SK-N-SH treated with all-trans-retinoic acid at 6 μM for 48 hours (cell line): ENCODE measurements at regions not wholly inside any gene's neighbourhood (a gene's known extent, or its start where the extent isn't known, plus 50 kb on each side); places are given as distances from the start of the nearest gene placed in this dataset.

ENCODE experiments used
- ATAC-seq: fragments of 200-7000 bp; cut with Tn5 transposase; 3 replicates; pipeline ENCODE4 v1.9.1; 2020; ENCODE audit warnings: mild to moderate bottlenecking, moderate library complexity
- ARNTL ChIP-seq: fragments of 450-650 bp; formaldehyde crosslinking; IDR thresholded peaks from 2 replicates; pipeline ENCODE4 v1.5.0; 2020; ENCODE audit warnings: low read depth, mild to moderate bottlenecking, moderate library complexity, borderline replicate concordance
- BACH2 ChIP-seq: fragments of 250-450 bp; sonication (Bioruptor Pico); IDR thresholded peaks from 2 replicates; pipeline ENCODE4 v1.9.0; 2021; ENCODE audit warnings: mild to moderate bottlenecking, borderline replicate concordance
- CREB5 ChIP-seq: fragments of 250-450 bp; sonication (Bioruptor Pico); IDR thresholded peaks from 2 replicates; pipeline ENCODE4 v1.5.1; 2020; ENCODE audit warnings: low read depth, mild to moderate bottlenecking, moderate library complexity
- CSDC2 ChIP-seq: fragments of 250-450 bp; sonication (Bioruptor Pico); IDR thresholded peaks from 2 replicates; pipeline ENCODE4 v1.5.0; 2020; ENCODE audit warnings: mild to moderate bottlenecking, moderate library complexity
- CSRNP3 ChIP-seq: fragments of 250-450 bp; sonication (Bioruptor Pico); IDR thresholded peaks from 2 replicates; pipeline ENCODE4 v1.5.1; 2021; ENCODE audit warnings: mild to moderate bottlenecking, moderate library complexity
- GLIS3 ChIP-seq: fragments of 250-450 bp; sonication (Bioruptor Pico); IDR thresholded peaks from 2 replicates; pipeline ENCODE4 v1.5.0; 2020; ENCODE audit warnings: mild to moderate bottlenecking, moderate library complexity
- ISL1 ChIP-seq: fragments of 250-450 bp; sonication (Bioruptor Pico); IDR thresholded peaks from 2 replicates; pipeline ENCODE4 v2.1.2; 2022; ENCODE audit warnings: mild to moderate bottlenecking, moderate library complexity
- OSR1 ChIP-seq: fragments of 250-450 bp; sonication (Bioruptor Pico); IDR thresholded peaks from 2 replicates; pipeline ENCODE4 v1.8.0; 2022; ENCODE audit warnings: moderate library complexity, mild to moderate bottlenecking, inconsistent platforms
- PATZ1 ChIP-seq: fragments of 250-450 bp; sonication (Bioruptor Pico); IDR thresholded peaks from 2 replicates; pipeline ENCODE4 v1.8.0; 2020; ENCODE audit warnings: mild to moderate bottlenecking, moderate library complexity, borderline replicate concordance
- POU6F1 ChIP-seq: fragments of 250-450 bp; sonication (Bioruptor Pico); IDR thresholded peaks from 2 replicates; pipeline ENCODE4 v1.8.0; 2021; ENCODE audit warnings: low read depth, mild to moderate bottlenecking, moderate library complexity, borderline replicate concordance
- PPARA ChIP-seq: fragments of 250-450 bp; sonication (Bioruptor Pico); IDR thresholded peaks from 2 replicates; pipeline ENCODE4 v1.5.0; 2020; ENCODE audit warnings: mild to moderate bottlenecking, borderline replicate concordance
- RARB ChIP-seq: fragments of 250-450 bp; sonication (Bioruptor Pico); IDR thresholded peaks from 2 replicates; pipeline ENCODE4 v1.8.0; 2021; ENCODE audit warnings: mild to moderate bottlenecking, moderate library complexity
- TCF4 ChIP-seq: fragments of 250-450 bp; sonication (Bioruptor Pico); IDR thresholded peaks from 2 replicates; pipeline ENCODE4 v1.8.0; 2021; ENCODE audit warnings: mild to moderate bottlenecking, moderate library complexity, borderline replicate concordance
- TOX ChIP-seq: fragments of 250-450 bp; sonication (Bioruptor Pico); IDR thresholded peaks from 2 replicates; pipeline ENCODE4 v1.8.0; 2021; ENCODE audit warnings: mild to moderate bottlenecking, moderate library complexity, borderline replicate concordance
- TSHZ2 ChIP-seq: fragments of 250-450 bp; sonication (Bioruptor Pico); IDR thresholded peaks from 2 replicates; pipeline ENCODE4 v1.5.0; 2020; ENCODE audit warnings: mild to moderate bottlenecking, moderate library complexity
- ZC3H10 ChIP-seq: fragments of 250-450 bp; sonication (Bioruptor Pico); IDR thresholded peaks from 2 replicates; pipeline ENCODE4 v1.5.1; 2021; ENCODE audit warnings: mild to moderate bottlenecking, moderate library complexity
- ZFP3 ChIP-seq: fragments of 250-450 bp; sonication (Bioruptor Pico); IDR thresholded peaks from 2 replicates; pipeline ENCODE4 v1.5.0; 2020; ENCODE audit warnings: mild to moderate bottlenecking, moderate library complexity
- ZFP30 ChIP-seq: fragments of 450-650 bp; formaldehyde crosslinking; IDR thresholded peaks from 2 replicates; pipeline ENCODE4 v1.5.0; 2022; ENCODE audit warnings: mild to moderate bottlenecking, moderate library complexity
- ZNF565 ChIP-seq: fragments of 450-650 bp; formaldehyde crosslinking; conservative IDR thresholded peaks from 2 replicates; pipeline ENCODE4 v1.5.0; 2020; ENCODE audit warnings: low read depth, mild to moderate bottlenecking, moderate library complexity
- ZNF8 ChIP-seq: fragments of 450-650 bp; formaldehyde crosslinking; IDR thresholded peaks from 2 replicates; pipeline ENCODE4 v1.5.0; 2020; ENCODE audit warnings: mild to moderate bottlenecking, moderate library complexity

GRCh38 chr10:78932054-78932386, 136.7 kb upstream of the ZMIZ1 start:
- ATAC-seq = no peak; the same call in 2 of the 3 replicates
- no peak for TF ChIP-seq CSRNP3 (CRISPR knock-in tag)
- no peak for TF ChIP-seq POU6F1 (CRISPR knock-in tag)
- no peak for TF ChIP-seq ZC3H10
- TF ChIP-seq OSR1 = no peak
- TF ChIP-seq PATZ1 (CRISPR knock-in tag) = no peak
- TF ChIP-seq TSHZ2 (CRISPR knock-in tag) = no peak
- no peak for TF ChIP-seq ISL1 (CRISPR knock-in tag)
- no peak for TF ChIP-seq RARB (CRISPR knock-in tag)
- no peak for TF ChIP-seq BACH2 (CRISPR knock-in tag)
- no peak for TF ChIP-seq CREB5
- no peak for TF ChIP-seq ZNF8 (CRISPR knock-in tag)
- no peak for TF ChIP-seq ARNTL
- no peak for TF ChIP-seq TCF4 (CRISPR knock-in tag)
- TF ChIP-seq CSDC2 = no peak
- TF ChIP-seq TOX (CRISPR knock-in tag) = no peak
- TF ChIP-seq, all 23 proteins: peak for 0

GRCh38 chr10:78932861-78933260, 135.9 kb upstream of the ZMIZ1 start:
- ATAC-seq = no peak
- TF ChIP-seq ARNTL (no peak), ZFP3 (no peak)

GRCh38 chr10:78933828-78934531, 134.8 kb upstream of the ZMIZ1 start:
- no peak for ATAC-seq
- no peak for TF ChIP-seq ZFP30 (CRISPR knock-in tag)
- TF ChIP-seq TCF4 (CRISPR knock-in tag) = no peak
- no peak for TF ChIP-seq ISL1 (CRISPR knock-in tag)
- no peak for TF ChIP-seq PATZ1 (CRISPR knock-in tag)
- no peak for TF ChIP-seq ZFP3
- TF ChIP-seq TOX (CRISPR knock-in tag) = no peak
- no peak for TF ChIP-seq GLIS3
- TF ChIP-seq CREB5 = no peak
- TF ChIP-seq CSDC2 = no peak
- TF ChIP-seq ARNTL = no peak
- no peak for TF ChIP-seq ZC3H10
- no peak for TF ChIP-seq ZNF565 (CRISPR knock-in tag)
- no peak for TF ChIP-seq POU6F1 (CRISPR knock-in tag)
- TF ChIP-seq BACH2 (CRISPR knock-in tag) = no peak
- TF ChIP-seq RARB (CRISPR knock-in tag) = no peak
- TF ChIP-seq OSR1 = no peak
- no peak for TF ChIP-seq PPARA (CRISPR knock-in tag)
- TF ChIP-seq CSRNP3 (CRISPR knock-in tag) = no peak
